ENCODE measurements at regions not wholly inside any gene's neighbourhood (a gene's known extent, or its start where the extent isn't known, plus 50 kb on each side); places are given as distances from the start of the nearest gene placed in this dataset.

DNA sequence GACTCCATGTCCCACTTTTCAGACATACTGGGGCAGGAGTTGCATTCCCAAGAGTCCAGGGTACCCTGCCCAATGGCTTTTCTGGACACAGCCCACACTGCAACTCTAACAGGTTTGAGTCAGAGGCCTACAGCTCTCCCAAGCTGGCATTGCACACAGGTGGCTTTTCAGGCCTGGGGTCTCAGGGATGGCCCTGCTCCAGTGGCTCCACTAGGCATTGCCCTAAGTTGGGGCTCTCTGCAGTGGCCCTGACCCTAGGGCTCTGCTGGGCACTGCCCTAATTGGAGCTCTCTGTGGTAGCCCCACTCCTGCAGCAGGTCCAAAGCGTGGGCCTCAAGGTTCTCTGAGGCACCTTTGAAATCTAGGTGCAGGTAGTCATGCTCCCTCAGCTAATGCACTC is 408.8 kb downstream of the SUCLA2 start:
- TF ChIP-seq, protein P1, sequence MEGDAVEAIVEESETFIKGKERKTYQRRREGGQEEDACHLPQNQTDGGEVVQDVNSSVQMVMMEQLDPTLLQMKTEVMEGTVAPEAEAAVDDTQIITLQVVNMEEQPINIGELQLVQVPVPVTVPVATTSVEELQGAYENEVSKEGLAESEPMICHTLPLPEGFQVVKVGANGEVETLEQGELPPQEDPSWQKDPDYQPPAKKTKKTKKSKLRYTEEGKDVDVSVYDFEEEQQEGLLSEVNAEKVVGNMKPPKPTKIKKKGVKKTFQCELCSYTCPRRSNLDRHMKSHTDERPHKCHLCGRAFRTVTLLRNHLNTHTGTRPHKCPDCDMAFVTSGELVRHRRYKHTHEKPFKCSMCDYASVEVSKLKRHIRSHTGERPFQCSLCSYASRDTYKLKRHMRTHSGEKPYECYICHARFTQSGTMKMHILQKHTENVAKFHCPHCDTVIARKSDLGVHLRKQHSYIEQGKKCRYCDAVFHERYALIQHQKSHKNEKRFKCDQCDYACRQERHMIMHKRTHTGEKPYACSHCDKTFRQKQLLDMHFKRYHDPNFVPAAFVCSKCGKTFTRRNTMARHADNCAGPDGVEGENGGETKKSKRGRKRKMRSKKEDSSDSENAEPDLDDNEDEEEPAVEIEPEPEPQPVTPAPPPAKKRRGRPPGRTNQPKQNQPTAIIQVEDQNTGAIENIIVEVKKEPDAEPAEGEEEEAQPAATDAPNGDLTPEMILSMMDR (conservative IDR thresholded peaks at IDR 0.05): no peak
- no peak for TF ChIP-seq EZH2 (IDR thresholded peaks at IDR 0.05; ENCODE audit: low read depth)

All from PC-9 (cell line).